HG03558 (cell line): ENCODE measurements at regions not wholly inside any gene's neighbourhood (a gene's known extent, or its start where the extent isn't known, plus 50 kb on each side); places are given as distances from the start of the nearest gene placed in this dataset.
"Not testable (repeated sequence)": the region's sequence is repeated elsewhere in the genome, so short reads cannot be mapped to it uniquely, and the experiment has no call there.

Experiments used
- ATAC-seq: cut with Tn5 transposase; IDR thresholded peaks from one replicate; pipeline ENCODE4 v1.9.1; 2021; ENCODE audit warnings: moderate number of reproducible peaks; ENCODE audit not compliant: unreplicated experiment; ENCODE audit errors: extremely low read depth

GRCh38 chr3:95506174-95506573 is 1308.2 kb upstream of the EPHA6 start:
- no peak for ATAC-seq

GRCh38 chr3:95508124-95508523 is 1306.3 kb upstream of the EPHA6 start:
- ATAC-seq = peak; percentile 37

- ATAC-seq = no peak
Measured at GRCh38 chr3:95511828-95512227, 1302.6 kb upstream of the EPHA6 start.

- ATAC-seq = no peak
Measured at GRCh38 chr3:95514260-95514659, 1300.1 kb upstream of the EPHA6 start.

GRCh38 chr3:95521396-95521795 is 1293.0 kb upstream of the EPHA6 start:
- ATAC-seq = no peak

GRCh38 chr3:95522449-95522848 is 1291.9 kb upstream of the EPHA6 start:
- no peak for ATAC-seq

GRCh38 chr3:95539950-95540483 is 1274.4 kb upstream of the EPHA6 start:
- ATAC-seq = no peak

- no peak for ATAC-seq
Measured at GRCh38 chr3:95565502-95565901, 1248.9 kb upstream of the EPHA6 start.

- ATAC-seq = no peak
Measured at GRCh38 chr3:95567346-95567745, 1247.0 kb upstream of the EPHA6 start.

GRCh38 chr3:95586754-95587153 is 1227.6 kb upstream of the EPHA6 start:
- ATAC-seq = no peak

- ATAC-seq = not testable (repeated sequence)
Measured at GRCh38 chr3:95587641-95588040, 1226.8 kb upstream of the EPHA6 start.

GRCh38 chr3:95588473-95588872 is 1225.9 kb upstream of the EPHA6 start:
- no peak for ATAC-seq

- no peak for ATAC-seq
Measured at GRCh38 chr3:95595416-95596075, 1218.8 kb upstream of the EPHA6 start.

- ATAC-seq = no peak
Measured at GRCh38 chr3:95607926-95608325, 1206.5 kb upstream of the EPHA6 start.

- no peak for ATAC-seq
Measured at GRCh38 chr3:95609411-95609810, 1205.0 kb upstream of the EPHA6 start.

GRCh38 chr3:95612611-95613010 is 1201.8 kb upstream of the EPHA6 start:
- no peak for ATAC-seq

- ATAC-seq = no peak
Measured at GRCh38 chr3:95613993-95614392, 1200.4 kb upstream of the EPHA6 start.

- no peak for ATAC-seq
Measured at GRCh38 chr3:95615592-95616310, 1198.6 kb upstream of the EPHA6 start.

- ATAC-seq = no peak
Measured at GRCh38 chr3:95626107-95626506, 1188.3 kb upstream of the EPHA6 start.

GRCh38 chr3:95627293-95627692 is 1187.1 kb upstream of the EPHA6 start:
- no peak for ATAC-seq

GRCh38 chr3:95627697-95628096 is 1186.7 kb upstream of the EPHA6 start:
- ATAC-seq = no peak

- ATAC-seq = no peak
Measured at GRCh38 chr3:95629802-95630201, 1184.6 kb upstream of the EPHA6 start.
